Caco-2 (cell line): ENCODE measurements at regions not wholly inside any gene's neighbourhood (a gene's known extent, or its start where the extent isn't known, plus 50 kb on each side); places are given as distances from the start of the nearest gene placed in this dataset.

Experiments used
- BruUV-seq: library from RNA; stranded (reverse); fragments of 400-500 nt; replicated peaks from 2 replicates; lab custom pipeline; 2021; lab: Mats Ljungman, UMichigan
- CTCF ChIA-PET: fragments of 300-600 bp; sonication (Branson Sonifier 250); formaldehyde crosslinking; loops from one replicate; lab custom pipeline; 2022; ENCODE audit warnings: antibody characterized with exemption; lab: Charles Lee
- POLR2A ChIA-PET: fragments of 300-600 bp; sonication (Branson Sonifier 250); formaldehyde crosslinking; loops from one replicate; lab custom pipeline; 2022; ENCODE audit warnings: antibody characterized with exemption; lab: Charles Lee
- DNase-seq, 2 experiments: peaks; one replicate each; pipeline versions ENCODE4 v3.0.0 to v3.0.0-alpha.2; 2020 to 2022
- H3K27me3 ChIP-seq: replicated peaks from 2 replicates; pipeline ENCODE4 v1.6.0; 2011; ENCODE audit warnings: low read length; ENCODE audit not compliant: control insufficient read depth, insufficient read depth
- H3K36me3 ChIP-seq: 2 replicates; pipeline ENCODE4 v1.5.1; 2011; ENCODE audit warnings: low read length; ENCODE audit not compliant: control insufficient read depth, insufficient read depth
- H3K4me1 ChIP-seq: fragments of 250-450 bp; sonication (Bioruptor Pico); 2 replicates; pipeline ENCODE4 v1.5.1; 2020; ENCODE audit warnings: mild to moderate bottlenecking
- H3K4me3 ChIP-seq: 2 replicates; pipeline ENCODE4 v1.5.1; 2011; ENCODE audit warnings: low read depth, mild to moderate bottlenecking, control low read depth, low read length
- H3K9me3 ChIP-seq: fragments of 250-450 bp; sonication (Bioruptor Pico); 2 replicates; pipeline ENCODE4 v1.5.1; 2020; ENCODE audit warnings: mild to moderate bottlenecking, moderate library complexity
- H3K27ac Mint-ChIP-seq: one replicate; pipeline ENCODE4 v1.8.0; 2022; ENCODE audit warnings: mixed read lengths; ENCODE audit not compliant: unreplicated experiment
- H3K27me3 Mint-ChIP-seq: one replicate; pipeline ENCODE4 v1.8.0; 2022; ENCODE audit warnings: mixed read lengths; ENCODE audit not compliant: insufficient read depth, unreplicated experiment
- H3K36me3 Mint-ChIP-seq: one replicate; pipeline ENCODE4 v1.8.0; 2022; ENCODE audit warnings: mild to moderate bottlenecking, mixed read lengths; ENCODE audit not compliant: insufficient read depth, unreplicated experiment
- H3K4me1 Mint-ChIP-seq: one replicate; pipeline ENCODE4 v1.8.0; 2022; ENCODE audit warnings: low read depth, mixed read lengths; ENCODE audit not compliant: unreplicated experiment
- H3K4me3 Mint-ChIP-seq: one replicate; pipeline ENCODE4 v1.8.0; 2022; ENCODE audit warnings: mild to moderate bottlenecking, moderate library complexity, mixed read lengths; ENCODE audit not compliant: unreplicated experiment
- H3K9me3 Mint-ChIP-seq: one replicate; pipeline ENCODE4 v1.8.0; 2022; ENCODE audit warnings: mixed read lengths; ENCODE audit not compliant: unreplicated experiment
- CTCF ChIP-seq, 2 experiments: fragments of 200-600 bp in 1 of 2; IDR thresholded peaks; 1 replicate in 1 of 2; 2 replicates in 1 of 2; pipeline versions ENCODE4 v1.5.1 to v1.8.0; 2011 to 2022; ENCODE audit warnings: antibody characterized with exemption in 1 of 2, control low read depth in 1 of 2, inconsistent platforms in 1 of 2, low read depth in 1 of 2, low read length in 1 of 2, mild to moderate bottlenecking in 1 of 2, moderate library complexity in 1 of 2; ENCODE audit not compliant: insufficient read depth in 1 of 2, severe bottlenecking in 1 of 2, unreplicated experiment in 1 of 2
- intact Hi-C: fragments of 100-400 bp; cut with micrococcal nuclease; formaldehyde crosslinking; loops from one replicate; pipeline ENCODE4 v1.10.0; 2022; ENCODE audit not compliant: unreplicated experiment

GRCh38 chr18:72197591-72197990 is 346.6 kb downstream of the CBLN2 start:
- ChIA-PET POLR2A (no interaction called here), CTCF (no interaction called here)
- H3K4me3 Mint-ChIP-seq = no peak overlapping the region
- no peak for DNase-seq
- H3K4me3 ChIP-seq = no peak overlapping the region
- H3K4me1 ChIP-seq = no peaks in the 10 kb centered on the region
- no peak for TF ChIP-seq CTCF (IDR thresholded peaks at IDR 0.05; ENCODE audit: insufficient read depth in 1 of 2, low read depth in 1 of 2, low read length in 1 of 2, severe bottlenecking in 1 of 2, unreplicated experiment in 1 of 2)
- H3K36me3 Mint-ChIP-seq = no peaks in the 10 kb centered on the region
- no peaks in the 10 kb centered on the region for H3K9me3 ChIP-seq
- BruUV-seq = no TSS peak
- intact Hi-C loops = no loop called here
- no peaks in the 10 kb centered on the region for H3K36me3 ChIP-seq
- no peak overlapping the region for H3K27ac Mint-ChIP-seq
- H3K27me3 ChIP-seq = no peaks in the 10 kb centered on the region
- H3K27me3 Mint-ChIP-seq = no peaks in the 10 kb centered on the region
- H3K9me3 Mint-ChIP-seq = no peaks in the 10 kb centered on the region
- H3K4me1 Mint-ChIP-seq = no peaks in the 10 kb centered on the region

- DNase-seq = no peak
- no peak for TF ChIP-seq CTCF (IDR thresholded peaks at IDR 0.05; ENCODE audit: insufficient read depth in 1 of 2, low read depth in 1 of 2, low read length in 1 of 2, severe bottlenecking in 1 of 2, unreplicated experiment in 1 of 2)
- no peak overlapping the region for H3K4me3 ChIP-seq
- no peaks in the 10 kb centered on the region for H3K27me3 ChIP-seq
- H3K9me3 ChIP-seq = no peaks in the 10 kb centered on the region
- no peak overlapping the region for H3K4me3 Mint-ChIP-seq
- intact Hi-C loops = no loop called here
- POLR2A ChIA-PET = no interaction called here
- no peaks in the 10 kb centered on the region for H3K36me3 ChIP-seq
- H3K9me3 Mint-ChIP-seq = no peaks in the 10 kb centered on the region
- H3K4me1 ChIP-seq = no peaks in the 10 kb centered on the region
- no peaks in the 10 kb centered on the region for H3K4me1 Mint-ChIP-seq
- no peaks in the 10 kb centered on the region for H3K27me3 Mint-ChIP-seq
- no peaks in the 10 kb centered on the region for H3K36me3 Mint-ChIP-seq
- BruUV-seq = no TSS peak
- CTCF ChIA-PET = no interaction called here
- H3K27ac Mint-ChIP-seq = no peak overlapping the region
Measured at GRCh38 chr18:72194072-72194471, 350.1 kb downstream of the CBLN2 start.

- BruUV-seq = no TSS peak
- TF ChIP-seq CTCF (IDR thresholded peaks at IDR 0.05; ENCODE audit: insufficient read depth in 1 of 2, low read depth in 1 of 2, low read length in 1 of 2, severe bottlenecking in 1 of 2, unreplicated experiment in 1 of 2) = no peak
- Histone ChIP-seq H3K36me3 (no peaks in the 10 kb centered on the region), H3K4me1 (no peaks in the 10 kb centered on the region), H3K27me3 (no peaks in the 10 kb centered on the region), H3K9me3 (no peaks in the 10 kb centered on the region), H3K4me3 (no peak overlapping the region)
- intact Hi-C loops = no loop called here
- no peak overlapping the region for H3K27ac Mint-ChIP-seq
- H3K27me3 Mint-ChIP-seq = no peaks in the 10 kb centered on the region
- ChIA-PET CTCF (no interaction called here), POLR2A (no interaction called here)
- no peaks in the 10 kb centered on the region for H3K4me1 Mint-ChIP-seq
- H3K36me3 Mint-ChIP-seq = no peaks in the 10 kb centered on the region
- no peak for DNase-seq
- no peak overlapping the region for H3K4me3 Mint-ChIP-seq
- H3K9me3 Mint-ChIP-seq = no peaks in the 10 kb centered on the region
Measured at GRCh38 chr18:72187956-72188355, 356.2 kb downstream of the CBLN2 start.
